Daoy (cell line): ENCODE measurements at regions not wholly inside any gene's neighbourhood (a gene's known extent, or its start where the extent isn't known, plus 50 kb on each side); places are given as distances from the start of the nearest gene placed in this dataset.

Experiments used
- DNase-seq: peaks from one replicate; pipeline ENCODE4 v3.0.0-alpha.2; 2015; ENCODE audit warnings: low read depth

- DNase-seq, result no peak
Observed at GRCh38 chr12:47560415-47560814, 145.4 kb downstream of the RPAP3 start.

GRCh38 chr12:47558625-47559345, 147.0 kb downstream of the RPAP3 start:
- DNase-seq, result no peak

GRCh38 chr12:47557386-47557785, 148.4 kb downstream of the RPAP3 start:
- DNase-seq, result no peak

GRCh38 chr12:47556261-47557030, 149.4 kb downstream of the RPAP3 start:
- no peak for DNase-seq

GRCh38 chr12:47554046-47554653, 151.7 kb downstream of the RPAP3 start:
- DNase-seq, result no peak

GRCh38 chr12:47553266-47553665, 152.6 kb downstream of the RPAP3 start:
- no peak for DNase-seq

GRCh38 chr12:47551426-47551851, 154.4 kb downstream of the RPAP3 start:
- peak; percentile 6 for DNase-seq

DNA sequence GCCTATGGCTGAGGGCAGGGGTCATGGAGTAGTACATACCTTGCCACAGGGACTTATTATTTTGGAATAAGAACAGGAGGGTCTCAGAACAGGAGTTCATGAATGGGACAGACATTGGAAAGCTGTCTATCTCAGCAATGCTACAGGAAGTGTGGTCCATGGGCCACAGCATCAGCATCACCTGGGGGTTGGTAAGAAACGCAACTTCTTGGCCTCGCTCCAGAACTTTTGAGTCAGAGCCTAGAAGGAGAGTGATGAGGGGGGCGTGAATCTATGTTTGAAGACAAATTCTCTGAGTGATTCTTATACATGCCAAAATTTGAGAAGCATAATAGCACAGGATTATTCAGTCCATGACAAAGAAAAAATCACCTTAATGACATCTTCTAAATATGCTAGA, 156.6 kb downstream of the RPAP3 start:
- DNase-seq, result peak; percentile 52

DNA sequence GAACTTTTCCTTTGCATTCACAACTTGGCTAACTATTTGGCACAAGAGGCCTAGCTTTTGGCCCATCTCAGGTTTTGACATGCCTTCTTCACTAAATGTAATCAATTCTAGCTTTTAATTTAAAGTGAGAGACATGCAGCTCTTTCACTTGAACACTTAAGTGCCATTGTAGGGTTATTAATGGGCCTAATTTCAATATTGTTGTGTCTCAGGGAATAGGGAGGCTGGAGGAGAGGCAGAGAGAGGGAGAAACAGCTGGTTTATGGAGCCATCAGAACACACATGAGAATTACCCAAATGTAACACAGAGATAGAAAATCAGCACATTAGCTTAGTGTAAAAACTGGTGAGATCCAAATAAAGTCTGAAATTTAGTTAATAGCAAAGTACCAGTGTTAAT, 157.4 kb downstream of the RPAP3 start:
- DNase-seq, result no peak

DNA sequence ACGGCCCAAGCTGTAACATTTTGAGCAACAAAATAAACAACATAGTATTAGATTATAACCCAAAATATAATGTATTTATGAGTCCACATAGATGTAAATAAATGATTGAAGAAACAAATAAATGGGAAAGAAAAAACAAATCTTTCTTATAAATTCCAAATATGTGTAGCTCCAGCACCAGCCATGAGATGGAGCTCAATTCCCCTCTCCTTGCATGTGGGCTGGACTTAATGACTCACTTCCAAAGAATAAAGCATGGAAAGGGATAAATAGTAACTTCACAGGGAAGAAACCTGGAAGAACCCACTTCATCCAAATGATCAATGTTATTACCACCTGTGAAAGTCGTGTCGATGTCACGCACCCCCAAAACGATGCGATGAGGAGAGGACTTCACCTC, 158.8 kb downstream of the RPAP3 start:
- DNase-seq, result peak; percentile 64

DNA sequence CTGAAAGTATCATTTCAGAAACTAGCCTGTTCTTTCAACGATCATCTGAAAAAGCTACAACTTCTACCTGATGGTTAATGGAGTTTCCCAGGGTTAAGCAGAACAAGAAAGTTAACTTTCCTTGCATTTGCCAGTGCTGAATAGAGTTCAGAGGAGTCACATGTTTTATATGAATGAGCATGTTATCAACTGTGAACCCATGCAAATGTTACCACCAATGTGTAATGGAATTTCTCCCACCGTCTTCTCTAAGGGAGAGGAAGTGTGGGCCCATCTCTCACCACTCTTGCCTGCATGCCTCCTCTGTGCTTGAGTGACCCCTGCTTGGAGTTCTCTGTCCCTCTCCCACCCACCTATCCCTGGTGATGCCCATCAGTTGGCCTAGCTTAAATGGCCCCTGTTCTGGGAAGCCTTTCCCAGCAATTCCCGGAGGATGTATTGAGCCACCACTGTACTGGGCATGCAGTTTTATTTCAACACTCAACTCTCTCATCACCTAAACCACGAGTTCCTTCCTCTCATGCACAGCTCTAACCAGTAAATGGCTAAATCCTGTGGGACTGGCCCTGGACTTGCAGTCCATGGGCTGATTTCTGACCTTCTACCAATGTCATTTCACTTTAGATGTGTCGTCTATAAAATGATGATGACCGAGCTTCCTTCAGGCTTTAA, 159.8 kb downstream of the RPAP3 start:
- DNase-seq, result no peak

DNA sequence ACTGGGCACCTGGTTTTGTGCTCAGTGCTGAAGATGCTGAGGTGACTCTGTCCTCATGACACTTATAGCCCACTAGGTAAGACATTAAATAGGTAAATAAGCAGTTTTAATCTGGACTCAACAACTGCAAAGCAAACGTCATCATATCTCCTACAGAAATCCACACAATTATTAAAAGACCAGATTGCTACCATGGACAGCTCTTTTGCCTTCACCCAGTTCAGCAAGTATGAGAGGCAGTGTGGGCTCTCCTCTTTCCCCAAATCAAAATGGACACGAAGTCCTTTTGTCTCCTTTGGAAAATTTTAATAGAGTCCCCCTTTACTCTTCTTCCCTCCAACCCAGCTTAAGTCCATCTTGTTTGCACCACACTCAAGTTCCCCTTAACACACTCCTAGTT, 171.1 kb downstream of the RPAP3 start:
- no peak for DNase-seq

DNA sequence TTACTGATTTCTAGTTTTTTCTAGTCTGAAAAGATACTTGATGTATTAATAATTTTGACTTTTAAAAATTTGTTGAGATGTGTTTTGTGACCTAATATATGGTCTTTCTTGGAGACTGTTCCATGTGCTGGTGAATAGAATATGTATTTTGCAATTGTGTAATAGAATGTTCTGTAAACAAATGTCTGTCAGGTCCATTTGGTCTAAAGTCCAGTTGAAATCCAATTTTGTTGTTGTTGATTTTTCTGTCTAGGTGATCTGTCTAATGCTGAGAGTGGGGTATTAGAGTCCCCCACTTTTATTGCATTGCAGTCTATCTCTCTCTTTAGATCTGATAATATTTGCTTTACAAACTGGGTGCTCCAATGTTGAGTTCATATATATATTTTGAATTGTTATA, 175.8 kb downstream of the RPAP3 start:
- DNase-seq, result no peak

GRCh38 chr12:47527816-47528215, 178.0 kb downstream of the RPAP3 start:
- no peak for DNase-seq

- DNase-seq, result no peak
Observed at GRCh38 chr12:47520029-47520428, 185.8 kb downstream of the RPAP3 start.

DNA sequence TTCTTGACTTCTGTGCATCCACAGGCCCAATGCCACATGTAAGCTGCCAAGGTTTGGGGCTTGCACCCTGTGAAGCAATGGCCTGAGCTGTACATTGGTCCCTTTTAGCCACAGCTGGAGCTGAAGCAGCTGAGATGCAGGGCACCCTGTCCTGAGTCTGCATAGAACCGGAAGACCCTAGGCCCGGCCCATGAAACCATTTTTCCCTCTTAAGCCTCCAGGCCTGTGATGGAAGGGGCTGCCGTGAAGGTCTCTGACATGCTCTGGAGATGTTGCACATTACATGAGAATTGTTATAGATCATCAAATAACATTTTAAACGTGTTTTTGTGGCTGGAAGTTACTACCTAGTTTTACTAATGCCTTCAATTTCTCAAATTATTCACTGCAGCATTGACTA, 188.7 kb downstream of the RPAP3 start:
- no peak for DNase-seq

DNA sequence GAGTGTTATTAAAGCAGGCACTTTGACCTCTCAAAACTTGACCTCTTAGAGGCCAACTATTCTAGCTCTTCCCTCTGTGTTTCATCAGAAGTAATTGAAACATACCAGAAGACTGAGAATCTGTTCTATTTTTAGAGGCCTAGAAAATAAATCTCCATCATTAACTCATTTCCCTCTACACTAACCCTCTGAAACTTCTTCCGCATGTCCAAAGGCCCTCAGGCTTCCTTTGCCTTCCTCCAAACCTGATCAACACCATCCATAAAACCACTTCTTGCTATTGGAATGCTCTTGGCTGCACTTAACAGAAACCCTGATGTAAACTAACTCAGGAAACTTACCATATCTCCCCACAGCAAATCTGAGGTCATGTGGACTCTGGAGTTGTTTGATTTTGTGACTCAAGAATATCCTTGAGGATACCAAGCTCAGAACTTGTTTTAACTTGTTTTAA, 196.4 kb downstream of the RPAP3 start:
- DNase-seq, result peak; percentile 9

DNA sequence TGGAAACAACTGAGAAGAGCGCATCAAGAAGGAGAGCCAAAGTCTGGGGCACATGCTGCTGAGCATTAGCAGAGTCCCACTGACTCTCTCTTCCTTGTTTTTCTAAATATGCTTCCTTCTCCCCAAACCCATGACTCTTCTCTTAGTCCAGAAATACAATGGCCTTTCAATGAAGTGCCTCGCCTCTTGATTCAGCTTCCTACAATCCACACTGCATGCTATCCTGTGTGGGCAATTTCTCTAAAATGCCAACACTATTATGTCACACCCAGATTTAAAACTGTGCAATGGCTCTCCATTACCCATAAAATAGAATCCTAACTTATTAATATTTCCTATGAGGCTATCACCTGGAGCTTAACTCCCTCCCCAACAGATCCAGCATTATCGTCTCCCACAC, 198.6 kb downstream of the RPAP3 start:
- no peak for DNase-seq

GRCh38 chr12:47504775-47505446, 200.9 kb downstream of the RPAP3 start:
- DNase-seq, result peak; percentile 54

- no peak for DNase-seq
Observed at GRCh38 chr12:47493801-47494200, 212.0 kb downstream of the RPAP3 start.

DNA sequence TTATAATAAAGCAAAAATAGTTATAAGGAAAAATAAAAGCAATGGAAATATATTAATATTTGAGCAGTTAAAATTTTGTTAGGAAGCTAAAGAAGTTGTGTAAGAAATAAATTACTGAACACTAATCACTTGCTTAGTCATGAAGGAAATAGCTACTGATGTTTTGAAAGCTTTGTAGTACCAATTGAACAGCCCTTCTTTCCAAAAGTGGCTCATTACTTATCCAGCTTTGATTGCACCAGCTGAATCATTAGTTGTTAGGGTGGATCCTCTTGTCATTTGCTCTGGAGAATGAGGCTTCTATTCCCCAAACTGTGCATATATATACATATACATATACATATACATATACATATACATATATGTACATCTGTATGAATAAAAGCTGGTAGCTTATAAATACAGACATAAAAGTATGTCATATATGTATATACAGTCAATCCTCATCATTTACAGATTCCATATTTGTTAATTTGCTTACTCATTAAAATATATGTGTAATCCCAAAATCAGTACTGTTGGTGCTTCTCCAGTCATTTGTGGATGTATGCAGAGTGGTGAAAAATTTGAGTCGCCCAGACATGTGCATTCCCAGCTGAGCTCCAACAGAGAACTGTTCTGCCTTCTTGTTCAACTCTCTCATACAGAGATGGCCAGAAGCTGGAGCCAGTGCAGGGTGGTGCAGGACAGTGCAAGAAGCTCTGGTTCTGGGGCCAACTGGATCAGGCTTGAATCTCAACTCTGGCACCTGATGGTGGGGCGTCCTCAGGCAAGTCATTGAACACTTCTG, 214.1 kb downstream of the RPAP3 start:
- no peak for DNase-seq
